Ishikawa (cell line): ENCODE measurements at regions not wholly inside any gene's neighbourhood (a gene's known extent, or its start where the extent isn't known, plus 50 kb on each side); places are given as distances from the start of the nearest gene placed in this dataset.

Source experiments
- CREB1 ChIP-seq: IDR thresholded peaks from 2 replicates; pipeline ENCODE4 v1.6.1; 2012; ENCODE audit warnings: low read depth
- EGR1 ChIP-seq: IDR thresholded peaks from 2 replicates; pipeline ENCODE4 v1.6.1; 2012
- EP300 ChIP-seq: IDR thresholded peaks from 2 replicates; pipeline ENCODE4 v1.6.1; 2012; ENCODE audit warnings: borderline replicate concordance
- FOXM1 ChIP-seq: IDR thresholded peaks from 2 replicates; pipeline ENCODE4 v1.6.1; 2012; ENCODE audit warnings: low read depth, borderline replicate concordance
- RAD21 ChIP-seq: IDR thresholded peaks from 2 replicates; pipeline ENCODE4 v1.6.1; 2012; ENCODE audit warnings: low read depth
- TAF1 ChIP-seq: IDR thresholded peaks from 2 replicates; pipeline ENCODE4 v1.6.1; 2012; ENCODE audit warnings: low read depth, mild to moderate bottlenecking
- TCF12 ChIP-seq: IDR thresholded peaks from 2 replicates; pipeline ENCODE4 v1.6.1; 2012; ENCODE audit warnings: low read depth
- TEAD4 ChIP-seq: IDR thresholded peaks from 2 replicates; pipeline ENCODE4 v1.6.1; 2012
- YY1 ChIP-seq: IDR thresholded peaks from 2 replicates; pipeline ENCODE4 v1.6.1; 2012; ENCODE audit warnings: low read depth
- TF ChIP-seq, protein P1 (sequence below): IDR thresholded peaks from 2 replicates; pipeline ENCODE4 v1.6.1; 2012
- TF ChIP-seq, protein P2 (sequence below): IDR thresholded peaks from 2 replicates; pipeline ENCODE4 v1.6.1; 2012

DNA sequence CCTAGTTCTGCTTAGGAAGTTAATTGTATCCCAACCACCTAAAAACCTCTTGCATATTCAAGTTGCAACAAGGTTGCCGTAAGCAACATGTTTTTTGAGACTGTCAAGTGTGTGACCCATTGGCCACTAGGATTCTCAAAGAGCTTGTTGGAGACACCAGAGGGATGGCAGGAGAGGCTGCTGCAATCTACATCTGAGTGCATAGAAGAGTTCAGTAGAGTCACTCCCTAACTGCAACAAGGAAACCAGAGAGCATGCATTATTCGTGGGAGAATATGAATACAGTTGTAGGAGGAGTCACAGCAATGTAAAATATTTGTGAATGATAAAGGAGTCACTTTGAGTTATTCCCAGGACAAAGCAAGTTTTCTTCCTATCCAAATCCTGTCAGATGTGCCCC is 538.6 kb downstream of the TNS3 start:
- TF ChIP-seq FOXM1 (no peak), TCF12 (no peak), TEAD4 (no peak), EP300 (no peak), TAF1 (no peak), YY1 (no peak), RAD21 (no peak), EGR1 (no peak), CREB1 (no peak)
- TF ChIP-seq, protein P1, sequence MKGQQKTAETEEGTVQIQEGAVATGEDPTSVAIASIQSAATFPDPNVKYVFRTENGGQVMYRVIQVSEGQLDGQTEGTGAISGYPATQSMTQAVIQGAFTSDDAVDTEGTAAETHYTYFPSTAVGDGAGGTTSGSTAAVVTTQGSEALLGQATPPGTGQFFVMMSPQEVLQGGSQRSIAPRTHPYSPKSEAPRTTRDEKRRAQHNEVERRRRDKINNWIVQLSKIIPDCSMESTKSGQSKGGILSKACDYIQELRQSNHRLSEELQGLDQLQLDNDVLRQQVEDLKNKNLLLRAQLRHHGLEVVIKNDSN, result no peak
- TF ChIP-seq, protein P2, sequence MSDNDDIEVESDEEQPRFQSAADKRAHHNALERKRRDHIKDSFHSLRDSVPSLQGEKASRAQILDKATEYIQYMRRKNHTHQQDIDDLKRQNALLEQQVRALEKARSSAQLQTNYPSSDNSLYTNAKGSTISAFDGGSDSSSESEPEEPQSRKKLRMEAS, result no peak
